Type B pancreatic cell (in vitro differentiated cells): ENCODE measurements at regions not wholly inside any gene's neighbourhood (a gene's known extent, or its start where the extent isn't known, plus 50 kb on each side); places are given as distances from the start of the nearest gene placed in this dataset.

Experiments
- DNase-seq: peaks from one replicate; pipeline ENCODE4 v3.0.0; 2021; ENCODE audit warnings: mixed read lengths; ENCODE audit not compliant: unreplicated experiment; ENCODE audit errors: extremely low spot score
- H3K27ac Mint-ChIP-seq: 2 replicates; pipeline ENCODE4 v1.8.0; 2021; ENCODE audit warnings: mild to moderate bottlenecking, mixed read lengths
- H3K27me3 Mint-ChIP-seq: 2 replicates; pipeline ENCODE4 v1.8.0; 2021; ENCODE audit warnings: mixed read lengths
- H3K36me3 Mint-ChIP-seq: 2 replicates; pipeline ENCODE4 v1.8.0; 2021; ENCODE audit warnings: mixed read lengths
- H3K4me1 Mint-ChIP-seq: one replicate; pipeline ENCODE4 v1.8.0; 2021; ENCODE audit warnings: mixed read lengths; ENCODE audit not compliant: unreplicated experiment
- H3K4me3 Mint-ChIP-seq: 2 replicates; pipeline ENCODE4 v1.8.0; 2021; ENCODE audit warnings: mild to moderate bottlenecking, mixed read lengths
- H3K9me3 Mint-ChIP-seq: 2 replicates; pipeline ENCODE4 v1.8.0; 2021; ENCODE audit warnings: mixed read lengths
- CTCF ChIP-seq: fragments of 200-600 bp; sonication (generic); conservative IDR thresholded peaks from 2 replicates; pipeline ENCODE4 v1.5.0; 2021; ENCODE audit warnings: antibody characterized with exemption, mild to moderate bottlenecking

GRCh38 chr5:172553167-172553566 is 87.9 kb upstream of the NEURL1B start:
- H3K36me3 Mint-ChIP-seq: no peaks in the 10 kb centered on the region
- H3K27ac Mint-ChIP-seq: no peak overlapping the region
- DNase-seq: no peak
- no peak for TF ChIP-seq CTCF
- H3K9me3 Mint-ChIP-seq: no peaks in the 10 kb centered on the region
- H3K4me1 Mint-ChIP-seq: peaks cover 36% of the 10 kb centered on the region
- no peak overlapping the region for H3K4me3 Mint-ChIP-seq
- H3K27me3 Mint-ChIP-seq: peaks cover 5% of the 10 kb centered on the region

GRCh38 chr5:172550996-172551395 is 90.1 kb upstream of the NEURL1B start:
- no peak overlapping the region for H3K27ac Mint-ChIP-seq
- DNase-seq: no peak
- H3K36me3 Mint-ChIP-seq: no peaks in the 10 kb centered on the region
- no peaks in the 10 kb centered on the region for H3K9me3 Mint-ChIP-seq
- peaks cover 13% of the 10 kb centered on the region for H3K27me3 Mint-ChIP-seq
- TF ChIP-seq CTCF: no peak
- no peak overlapping the region for H3K4me3 Mint-ChIP-seq
- H3K4me1 Mint-ChIP-seq: peaks cover 23% of the 10 kb centered on the region

- Mint-ChIP-seq H3K9me3 (no peaks in the 10 kb centered on the region), H3K4me1 (peaks cover 30% of the 10 kb centered on the region), H3K4me3 (no peak overlapping the region), H3K27me3 (peaks cover 19% of the 10 kb centered on the region), H3K27ac (no peak overlapping the region), H3K36me3 (no peaks in the 10 kb centered on the region)
- no peak for DNase-seq
- no peak for TF ChIP-seq CTCF
These were observed 90.8 kb upstream of the NEURL1B start for GRCh38 chr5:172550096-172550765.

GRCh38 chr5:172549696-172550095 is 91.4 kb upstream of the NEURL1B start:
- Mint-ChIP-seq H3K36me3 (no peaks in the 10 kb centered on the region), H3K4me3 (no peak overlapping the region), H3K27me3 (peaks cover 19% of the 10 kb centered on the region), H3K4me1 (peaks cover 26% of the 10 kb centered on the region), H3K27ac (no peak overlapping the region), H3K9me3 (no peaks in the 10 kb centered on the region)
- no peak for DNase-seq
- TF ChIP-seq CTCF: no peak

GRCh38 chr5:172548981-172549687 is 91.9 kb upstream of the NEURL1B start:
- H3K4me1 Mint-ChIP-seq: peaks cover 21% of the 10 kb centered on the region
- H3K36me3 Mint-ChIP-seq: no peaks in the 10 kb centered on the region
- no peak for DNase-seq
- H3K4me3 Mint-ChIP-seq: no peak overlapping the region
- no peak for TF ChIP-seq CTCF
- peaks cover 19% of the 10 kb centered on the region for H3K27me3 Mint-ChIP-seq
- no peak overlapping the region for H3K27ac Mint-ChIP-seq
- no peaks in the 10 kb centered on the region for H3K9me3 Mint-ChIP-seq
